ENCODE measurements at regions not wholly inside any gene's neighbourhood (a gene's known extent, or its start where the extent isn't known, plus 50 kb on each side); places are given as distances from the start of the nearest gene placed in this dataset.

GRCh38 chr7:17239683-17240521 lies 58.5 kb upstream of the AHR start:
- no peak for DNase-seq

- DNase-seq: no peak
Measured at GRCh38 chr7:17242504-17242903, 55.9 kb upstream of the AHR start.

GRCh38 chr7:17244786-17245185 lies 53.7 kb upstream of the AHR start:
- no peak for DNase-seq

- no peak for DNase-seq
Measured at GRCh38 chr7:17247357-17247756, 51.1 kb upstream of the AHR start.

- no peak for DNase-seq
Measured at GRCh38 chr7:17248527-17248926, 49.9 kb upstream of the AHR start.

Measured in islet precursor cell (in vitro differentiated cells).